Uterus (tissue), 3 donors: ENCODE measurements at regions not wholly inside any gene's neighbourhood (a gene's known extent, or its start where the extent isn't known, plus 50 kb on each side); places are given as distances from the start of the nearest gene placed in this dataset.
A peak's percentile ranks its signal among the peaks of the same experiment; 100 is the strongest.

Experiments used
- DNase-seq, 2 donors: peaks; one replicate each; pipeline ENCODE4 v3.0.0-alpha.2; 2019 to 2020
- H3K27ac ChIP-seq, 2 donors: fragments of 200-600 bp; sonication (generic); 1 replicate in 1 of 2; 2 replicates in 1 of 2; pipeline ENCODE4 v1.5.1; 2016 to 2018
- H3K27me3 ChIP-seq, 2 donors: fragments of 200-600 bp; sonication (generic); one replicate each; pipeline ENCODE4 v1.5.1; 2018 to 2019; ENCODE audit warnings: control low read depth in 1 of 2
- H3K36me3 ChIP-seq, 2 donors: fragments of 200-600 bp; sonication (generic); one replicate each; pipeline ENCODE4 v1.5.1; 2019; ENCODE audit warnings: control low read depth in 1 of 2
- H3K4me1 ChIP-seq, 2 donors: fragments of 200-600 bp; sonication (generic); one replicate each; pipeline ENCODE4 v1.5.1; 2018 to 2019; ENCODE audit warnings: control low read depth in 1 of 2
- H3K4me3 ChIP-seq, 2 donors: fragments of 200-600 bp; sonication (generic); 1 replicate in 1 of 2; 2 replicates in 1 of 2; pipeline ENCODE4 v1.5.1; 2018 to 2019; ENCODE audit warnings: mild to moderate bottlenecking in 1 of 2
- H3K9me3 ChIP-seq, 2 donors: fragments of 200-600 bp; sonication (generic); one replicate each; pipeline ENCODE4 v1.5.1; 2019; ENCODE audit warnings: control low read depth in 1 of 2
- CTCF ChIP-seq, 4 experiments: fragments of 200-600 bp in 2 of 4; fragments of 450-650 bp in 2 of 4; sonication (generic) in 2 of 4; IDR thresholded peaks; one replicate each; pipeline ENCODE4 v1.5.1; 2016 to 2019; ENCODE audit warnings: antibody characterized with exemption in 4 of 4, mild to moderate bottlenecking in 2 of 4, moderate library complexity in 1 of 4
- POLR2A ChIP-seq, 2 donors: fragments of 450-650 bp; IDR thresholded peaks; one replicate each; pipeline ENCODE4 v1.6.1; 2016; ENCODE audit warnings: antibody characterized with exemption in 2 of 2, mild to moderate bottlenecking in 1 of 2, moderate library complexity in 1 of 2
- intact Hi-C: fragments of 100-400 bp; cut with DNase I; formaldehyde crosslinking; loops from one replicate; pipeline ENCODE4 v1.15.1; 2023; ENCODE audit warnings: low total_unique reads
- donor health status: DM: yes; HTN: yes; CAD: no.

GRCh38 chr2:236675051-236675450 lies 105.4 kb downstream of the ACKR3 start:
- intact Hi-C loops: no loop called here

DNA sequence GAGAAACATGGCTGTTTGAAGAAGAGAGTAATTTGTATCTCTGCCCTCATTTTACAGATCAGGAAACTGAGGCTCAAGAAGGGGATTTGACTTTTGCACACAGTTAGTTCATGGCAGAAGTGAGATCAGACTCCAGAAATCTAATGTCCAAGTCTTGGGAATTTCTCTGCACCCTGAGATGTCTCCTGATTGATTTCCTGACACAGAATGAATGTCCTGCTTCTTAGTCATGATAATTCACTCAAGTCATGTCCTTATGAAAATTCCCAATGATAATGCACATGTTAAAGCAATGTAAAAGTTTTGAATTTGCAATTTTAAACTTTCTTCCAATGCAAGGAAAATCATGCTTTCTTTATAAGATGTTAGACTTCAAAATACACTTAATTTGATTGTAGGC lies 105.9 kb downstream of the ACKR3 start:
- intact Hi-C loops: no loop called here
- TF ChIP-seq POLR2A (IDR thresholded peaks at IDR 0.05) (no peak), CTCF (IDR thresholded peaks at IDR 0.05) (no peak)
- Histone ChIP-seq H3K4me1 (no peaks in the 10 kb centered on the region), H3K36me3 (no peaks in the 10 kb centered on the region), H3K9me3 (no peaks in the 10 kb centered on the region), H3K27me3 (no peaks in the 10 kb centered on the region), H3K4me3 (no peak overlapping the region), H3K27ac (no peak overlapping the region)
- no peak for DNase-seq

More at GRCh38 chr2:236675051-236675450, 105.4 kb downstream of the ACKR3 start:
- H3K36me3 ChIP-seq: no peaks in the 10 kb centered on the region
- TF ChIP-seq CTCF (IDR thresholded peaks at IDR 0.05) (no peak), POLR2A (IDR thresholded peaks at IDR 0.05) (no peak)
- no peaks in the 10 kb centered on the region for H3K4me1 ChIP-seq
- H3K4me3 ChIP-seq: no peak overlapping the region
- no peak for DNase-seq
- no peaks in the 10 kb centered on the region for H3K27me3 ChIP-seq
- no peaks in the 10 kb centered on the region for H3K9me3 ChIP-seq
- H3K27ac ChIP-seq: no peak overlapping the region

DNA sequence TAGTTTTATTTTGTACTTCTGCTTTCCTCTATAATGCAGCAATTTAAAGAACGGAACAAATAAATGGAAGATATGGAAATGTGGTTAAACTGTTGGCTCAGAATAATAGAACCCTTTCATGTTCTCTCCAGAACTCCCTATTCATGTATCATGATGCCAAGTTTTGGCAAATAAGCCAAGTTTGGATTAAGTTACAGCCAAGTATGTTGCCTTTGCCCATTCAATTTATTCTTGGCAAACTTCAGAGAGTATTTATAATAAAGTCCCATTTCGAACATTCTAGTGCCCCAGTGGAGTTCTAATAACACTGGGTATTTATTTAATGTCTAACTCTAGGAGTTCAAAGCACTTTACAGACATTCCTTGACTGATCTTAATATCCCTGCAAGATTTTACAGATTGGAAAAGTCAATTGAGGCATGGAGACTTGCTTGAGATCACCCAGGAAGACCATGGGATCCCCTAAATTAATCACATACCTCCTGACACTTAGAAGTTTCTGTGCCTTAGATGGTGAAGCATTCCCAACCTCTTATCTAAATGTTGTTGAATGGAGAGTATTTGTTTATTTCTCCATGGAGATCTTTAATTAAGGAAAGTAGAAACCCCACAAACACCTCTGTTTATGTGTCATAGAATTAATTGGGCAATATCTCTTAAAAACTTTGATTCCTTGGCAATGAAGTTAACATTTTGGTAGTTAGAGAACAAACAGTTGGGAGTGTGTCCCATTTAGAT lies 106.7 kb downstream of the ACKR3 start:
- Histone ChIP-seq H3K4me3 (no peak overlapping the region), H3K36me3 (no peaks in the 10 kb centered on the region), H3K9me3 (no peaks in the 10 kb centered on the region), H3K27ac (no peak overlapping the region), H3K4me1 (no peaks in the 10 kb centered on the region), H3K27me3 (no peaks in the 10 kb centered on the region)
- no peak for DNase-seq
- intact Hi-C loops: no loop called here
- no peak for TF ChIP-seq CTCF (IDR thresholded peaks at IDR 0.05)
- TF ChIP-seq POLR2A (IDR thresholded peaks at IDR 0.05): no peak

- Histone ChIP-seq H3K9me3 (no peaks in the 10 kb centered on the region), H3K4me3 (no peak overlapping the region), H3K4me1 (no peaks in the 10 kb centered on the region), H3K27me3 (no peaks in the 10 kb centered on the region), H3K36me3 (no peaks in the 10 kb centered on the region), H3K27ac (no peak overlapping the region)
- intact Hi-C loops: no loop called here
- no peak for TF ChIP-seq POLR2A (IDR thresholded peaks at IDR 0.05)
- no peak for TF ChIP-seq CTCF (IDR thresholded peaks at IDR 0.05)
- DNase-seq: no peak
Observed at GRCh38 chr2:236677368-236677767, 107.7 kb downstream of the ACKR3 start.

GRCh38 chr2:236678307-236678975 lies 108.8 kb downstream of the ACKR3 start:
- TF ChIP-seq POLR2A (IDR thresholded peaks at IDR 0.05): no peak
- TF ChIP-seq CTCF (IDR thresholded peaks at IDR 0.05): no peak
- Histone ChIP-seq H3K4me3 (no peak overlapping the region), H3K27me3 (no peaks in the 10 kb centered on the region), H3K4me1 (no peaks in the 10 kb centered on the region), H3K9me3 (no peaks in the 10 kb centered on the region), H3K36me3 (no peaks in the 10 kb centered on the region), H3K27ac (no peak overlapping the region)
- peak in 1 of 2 donors; percentile 1 for DNase-seq
- intact Hi-C loops: no loop called here
